ENCODE measurements at regions not wholly inside any gene's neighbourhood (a gene's known extent, or its start where the extent isn't known, plus 50 kb on each side); places are given as distances from the start of the nearest gene placed in this dataset.

DNA sequence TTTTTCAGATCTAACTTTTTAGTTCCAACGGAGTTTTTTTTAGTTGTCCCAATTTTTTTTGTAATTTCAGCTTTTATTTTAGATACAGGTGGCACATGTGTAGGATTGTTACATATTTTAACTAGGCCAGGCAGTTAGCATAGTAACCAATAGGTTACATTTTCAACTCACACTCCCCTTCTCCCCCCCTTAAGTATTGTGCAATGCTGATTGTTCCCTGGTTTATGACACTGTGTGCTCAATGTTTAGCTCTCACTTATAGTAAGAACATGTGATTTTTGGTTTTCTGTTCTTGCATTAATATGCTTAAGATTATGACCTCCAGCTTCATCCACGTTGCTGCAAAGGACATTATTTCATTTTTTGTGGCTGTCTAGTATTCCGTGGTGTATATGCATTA, 503.2 kb downstream of the CDH9 start (continued):
- TF ChIP-seq DPF2 (CRISPR knock-in tag; IDR thresholded peaks at IDR 0.05; ENCODE audit: borderline replicate concordance, low read depth) (no peak), ZSCAN12 (CRISPR knock-in tag; IDR thresholded peaks at IDR 0.05) (no peak), ZNF660 (CRISPR knock-in tag; IDR thresholded peaks at IDR 0.05; ENCODE audit: borderline replicate concordance, low read depth) (no peak), ETV6 (CRISPR knock-in tag; conservative IDR thresholded peaks at IDR 0.05) (no peak), SNAPC2 (CRISPR knock-in tag; IDR thresholded peaks at IDR 0.05) (no peak), RBAK (CRISPR knock-in tag; IDR thresholded peaks at IDR 0.05) (no peak), RNF2 (conservative IDR thresholded peaks at IDR 0.05; ENCODE audit: low read depth) (no peak), PITX1 (CRISPR knock-in tag; IDR thresholded peaks at IDR 0.05) (no peak)
- TF ChIP-seq, protein P1, sequence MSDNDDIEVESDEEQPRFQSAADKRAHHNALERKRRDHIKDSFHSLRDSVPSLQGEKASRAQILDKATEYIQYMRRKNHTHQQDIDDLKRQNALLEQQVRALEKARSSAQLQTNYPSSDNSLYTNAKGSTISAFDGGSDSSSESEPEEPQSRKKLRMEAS (IDR thresholded peaks at IDR 0.05) = no peak

GRCh38 chr5:26530305-26530704, 508.1 kb downstream of the CDH9 start:
- in situ Hi-C loops (cut with HindIII; ENCODE audit: extremely low pct_ligation_motif_present, low pct_unique_long_range_greater_than_20kb) = no loop called here
- H4K20me1 ChIP-seq (ENCODE audit: insufficient read depth, low read length) = no peaks in the 10 kb centered on the region
- FAIRE-seq (no peak), ATAC-seq (no peak), DNase-seq (ENCODE audit: low spot score) (no peak)
- CTCF ChIA-PET (ENCODE audit: low intra/inter-chr PET ratio, low total read pairs) = no interaction called here
- H3K27me3 ChIP-seq (ENCODE audit: control insufficient read depth in 1 of 2, insufficient read depth in 2 of 2, low read length in 2 of 2) = no peaks in the 10 kb centered on the region
- WGBS (ENCODE audit: low lambda C conversion rate) = 0% methylated on average over 2 of the region's 2 CpGs
- intact Hi-C loops (cut with micrococcal nuclease; ENCODE audit: unreplicated experiment) = no loop called here
- H3K4me1 ChIP-seq (ENCODE audit: insufficient read depth, low read length) = no peaks in the 10 kb centered on the region
- peaks cover 4% of the 10 kb centered on the region for H3K9me3 ChIP-seq (ENCODE audit: low read length)
- no TSS peak for BruUV-seq (replicated peaks)
- no peak overlapping the region for H2AFZ ChIP-seq (ENCODE audit: low read length)
- no peak overlapping the region for H3K4me2 ChIP-seq (ENCODE audit: low read depth, low read length)
- H3K4me3 ChIP-seq (replicated peaks in 1 of 3; ENCODE audit: insufficient read depth in 1 of 3, low read depth in 2 of 3, low read length in 3 of 3) = no peak overlapping the region
- no peak overlapping the region for H3K27ac ChIP-seq (ENCODE audit: extremely low read length, insufficient read depth, low read length)
- no peaks in the 10 kb centered on the region for H3K36me3 ChIP-seq (replicated peaks in 1 of 2; ENCODE audit: control insufficient read depth in 1 of 2, insufficient read depth in 2 of 2, low read length in 2 of 2)
- H3K79me2 ChIP-seq (ENCODE audit: insufficient read depth, low read length) = no peaks in the 10 kb centered on the region
- no peak overlapping the region for H3K9ac ChIP-seq (ENCODE audit: insufficient read depth, low read depth, low read length)
- POLR2A ChIA-PET = no interaction called here
- TF ChIP-seq, protein P2, sequence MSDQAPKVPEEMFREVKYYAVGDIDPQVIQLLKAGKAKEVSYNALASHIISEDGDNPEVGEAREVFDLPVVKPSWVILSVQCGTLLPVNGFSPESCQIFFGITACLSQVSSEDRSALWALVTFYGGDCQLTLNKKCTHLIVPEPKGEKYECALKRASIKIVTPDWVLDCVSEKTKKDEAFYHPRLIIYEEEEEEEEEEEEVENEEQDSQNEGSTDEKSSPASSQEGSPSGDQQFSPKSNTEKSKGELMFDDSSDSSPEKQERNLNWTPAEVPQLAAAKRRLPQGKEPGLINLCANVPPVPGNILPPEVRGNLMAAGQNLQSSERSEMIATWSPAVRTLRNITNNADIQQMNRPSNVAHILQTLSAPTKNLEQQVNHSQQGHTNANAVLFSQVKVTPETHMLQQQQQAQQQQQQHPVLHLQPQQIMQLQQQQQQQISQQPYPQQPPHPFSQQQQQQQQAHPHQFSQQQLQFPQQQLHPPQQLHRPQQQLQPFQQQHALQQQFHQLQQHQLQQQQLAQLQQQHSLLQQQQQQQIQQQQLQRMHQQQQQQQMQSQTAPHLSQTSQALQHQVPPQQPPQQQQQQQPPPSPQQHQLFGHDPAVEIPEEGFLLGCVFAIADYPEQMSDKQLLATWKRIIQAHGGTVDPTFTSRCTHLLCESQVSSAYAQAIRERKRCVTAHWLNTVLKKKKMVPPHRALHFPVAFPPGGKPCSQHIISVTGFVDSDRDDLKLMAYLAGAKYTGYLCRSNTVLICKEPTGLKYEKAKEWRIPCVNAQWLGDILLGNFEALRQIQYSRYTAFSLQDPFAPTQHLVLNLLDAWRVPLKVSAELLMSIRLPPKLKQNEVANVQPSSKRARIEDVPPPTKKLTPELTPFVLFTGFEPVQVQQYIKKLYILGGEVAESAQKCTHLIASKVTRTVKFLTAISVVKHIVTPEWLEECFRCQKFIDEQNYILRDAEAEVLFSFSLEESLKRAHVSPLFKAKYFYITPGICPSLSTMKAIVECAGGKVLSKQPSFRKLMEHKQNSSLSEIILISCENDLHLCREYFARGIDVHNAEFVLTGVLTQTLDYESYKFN (CRISPR knock-in tag; conservative IDR thresholded peaks at IDR 0.05) = no peak
- no peak for TF ChIP-seq ZNF816 (CRISPR knock-in tag; IDR thresholded peaks at IDR 0.05; ENCODE audit: borderline replicate concordance)
- TF ChIP-seq MAFG (CRISPR knock-in tag; IDR thresholded peaks at IDR 0.05) = no peak
- TF ChIP-seq GABPB1 (CRISPR knock-in tag; IDR thresholded peaks at IDR 0.05) = no peak
- TF ChIP-seq SIN3A (IDR thresholded peaks at IDR 0.05; ENCODE audit: borderline replicate concordance, low read depth, low read length) = no peak
- no peak for TF ChIP-seq MAFK (conservative IDR thresholded peaks at IDR 0.05 in 1 of 2, IDR thresholded peaks at IDR 0.05 in 1 of 2; ENCODE audit: low read length in 2 of 2)
- no peak for TF ChIP-seq DNMT3B (CRISPR knock-in tag; conservative IDR thresholded peaks at IDR 0.05)
- no peak for TF ChIP-seq SMAD1 (CRISPR knock-in tag; IDR thresholded peaks at IDR 0.05; ENCODE audit: borderline replicate concordance, low read depth)
- TF ChIP-seq TBL1XR1 (IDR thresholded peaks at IDR 0.05; ENCODE audit: borderline replicate concordance, low read length, partially characterized antibody) = no peak
- no peak for TF ChIP-seq KMT2A (CRISPR knock-in tag; IDR thresholded peaks at IDR 0.05)
- TF ChIP-seq PHF5A (CRISPR knock-in tag; IDR thresholded peaks at IDR 0.05; ENCODE audit: low read depth, unreplicated experiment) = no peak
- TF ChIP-seq ZNF234 (CRISPR knock-in tag; conservative IDR thresholded peaks at IDR 0.05) = no peak
- TF ChIP-seq KDM6A (CRISPR knock-in tag; IDR thresholded peaks at IDR 0.05; ENCODE audit: low read depth) = no peak
- TF ChIP-seq KDM2A (CRISPR knock-in tag; IDR thresholded peaks at IDR 0.05; ENCODE audit: borderline replicate concordance, low read depth) = no peak
- no peak for TF ChIP-seq ZNF569 (CRISPR knock-in tag; IDR thresholded peaks at IDR 0.05; ENCODE audit: borderline replicate concordance)
- TF ChIP-seq RORA (CRISPR knock-in tag; IDR thresholded peaks at IDR 0.05) = no peak
